RWPE2 (cell line): ENCODE measurements at regions not wholly inside any gene's neighbourhood (a gene's known extent, or its start where the extent isn't known, plus 50 kb on each side); places are given as distances from the start of the nearest gene placed in this dataset.

Experiments
- ATAC-seq: fragments of 200-7000 bp; cut with Tn5 transposase; 3 replicates; pipeline ENCODE4 v1.9.1; 2021; ENCODE audit warnings: low read depth
- DNase-seq: peaks from one replicate; pipeline ENCODE4 v3.0.0-alpha.2; 2020; ENCODE audit warnings: low spot score
- H3K27ac ChIP-seq: fragments of 450-650 bp; 2 replicates; pipeline ENCODE4 v1.5.1; 2017; ENCODE audit warnings: mild to moderate bottlenecking; ENCODE audit not compliant: poor library complexity, severe bottlenecking
- H3K27me3 ChIP-seq: fragments of 250-450 bp; sonication (Bioruptor Pico); 2 replicates; pipeline ENCODE4 v1.5.1; 2021; ENCODE audit warnings: mild to moderate bottlenecking, moderate library complexity; ENCODE audit not compliant: insufficient read depth, poor library complexity, severe bottlenecking
- H3K36me3 ChIP-seq: fragments of 250-450 bp; sonication (Bioruptor Pico); 2 replicates; pipeline ENCODE4 v1.5.1; 2020; ENCODE audit warnings: low read depth, mild to moderate bottlenecking, moderate library complexity
- H3K4me1 ChIP-seq: fragments of 250-450 bp; sonication (Bioruptor Pico); 2 replicates; pipeline ENCODE4 v1.5.1; 2021; ENCODE audit warnings: mild to moderate bottlenecking, moderate library complexity; ENCODE audit not compliant: insufficient read depth, poor library complexity, severe bottlenecking
- H3K4me3 ChIP-seq: fragments of 250-450 bp; sonication (Bioruptor Pico); 2 replicates; pipeline ENCODE4 v1.5.1; 2021; ENCODE audit warnings: mild to moderate bottlenecking, moderate library complexity; ENCODE audit not compliant: severe bottlenecking
- H3K9me3 ChIP-seq: fragments of 250-450 bp; sonication (Bioruptor Pico); 2 replicates; pipeline ENCODE4 v1.5.1; 2021; ENCODE audit warnings: mild to moderate bottlenecking, moderate library complexity; ENCODE audit not compliant: severe bottlenecking
- CTCF ChIP-seq: fragments of 450-650 bp; IDR thresholded peaks from one replicate; pipeline ENCODE4 v1.5.1; 2017; ENCODE audit warnings: mild to moderate bottlenecking, moderate library complexity; ENCODE audit not compliant: poor library complexity, severe bottlenecking

GRCh38 chr1:239819096-239819495 is 272.6 kb upstream of the FMN2 start:
- Histone ChIP-seq H3K36me3 (no peaks in the 10 kb centered on the region), H3K9me3 (no peaks in the 10 kb centered on the region), H3K4me1 (peaks cover 9% of the 10 kb centered on the region), H3K27me3 (no peaks in the 10 kb centered on the region), H3K4me3 (no peak overlapping the region), H3K27ac (no peak overlapping the region)
- ATAC-seq (no peak), DNase-seq (no peak)
- no peak for TF ChIP-seq CTCF

GRCh38 chr1:239819756-239820250 is 271.9 kb upstream of the FMN2 start:
- TF ChIP-seq CTCF: no peak
- no peak overlapping the region for H3K27ac ChIP-seq
- no peak for DNase-seq
- no peak for ATAC-seq
- H3K4me3 ChIP-seq: no peak overlapping the region
- no peaks in the 10 kb centered on the region for H3K36me3 ChIP-seq
- H3K9me3 ChIP-seq: no peaks in the 10 kb centered on the region
- peaks cover 9% of the 10 kb centered on the region for H3K4me1 ChIP-seq
- H3K27me3 ChIP-seq: no peaks in the 10 kb centered on the region

- H3K36me3 ChIP-seq: no peaks in the 10 kb centered on the region
- H3K27me3 ChIP-seq: no peaks in the 10 kb centered on the region
- H3K9me3 ChIP-seq: no peaks in the 10 kb centered on the region
- TF ChIP-seq CTCF: no peak
- ATAC-seq: no peak
- no peak overlapping the region for H3K4me3 ChIP-seq
- no peak for DNase-seq
- no peak overlapping the region for H3K27ac ChIP-seq
- H3K4me1 ChIP-seq: no peaks in the 10 kb centered on the region
Measured at GRCh38 chr1:239823852-239824251, 267.8 kb upstream of the FMN2 start.

- no peaks in the 10 kb centered on the region for H3K4me1 ChIP-seq
- H3K36me3 ChIP-seq: no peaks in the 10 kb centered on the region
- H3K4me3 ChIP-seq: no peak overlapping the region
- H3K27ac ChIP-seq: no peak overlapping the region
- TF ChIP-seq CTCF: no peak
- DNase-seq: no peak
- no peak for ATAC-seq
- H3K27me3 ChIP-seq: no peaks in the 10 kb centered on the region
- no peaks in the 10 kb centered on the region for H3K9me3 ChIP-seq
Measured at GRCh38 chr1:239826211-239826610, 265.5 kb upstream of the FMN2 start.

- no peaks in the 10 kb centered on the region for H3K36me3 ChIP-seq
- no peaks in the 10 kb centered on the region for H3K9me3 ChIP-seq
- H3K4me3 ChIP-seq: no peak overlapping the region
- no peak for DNase-seq
- no peaks in the 10 kb centered on the region for H3K27me3 ChIP-seq
- no peaks in the 10 kb centered on the region for H3K4me1 ChIP-seq
- no peak for TF ChIP-seq CTCF
- no peak for ATAC-seq
- H3K27ac ChIP-seq: no peak overlapping the region
Measured at GRCh38 chr1:239826736-239827135, 264.9 kb upstream of the FMN2 start.
